Activated CD8-positive, alpha-beta memory T cell treated with anti-CD3 and anti-CD28 coated beads, Interleukin-2, amount 50 U/mL, for 48 hours (primary cell): ENCODE measurements at regions not wholly inside any gene's neighbourhood (a gene's known extent, or its start where the extent isn't known, plus 50 kb on each side); places are given as distances from the start of the nearest gene placed in this dataset.

Experiments
- DNase-seq: peaks from one replicate; pipeline ENCODE4 v3.0.0-alpha.2; 2020

DNA sequence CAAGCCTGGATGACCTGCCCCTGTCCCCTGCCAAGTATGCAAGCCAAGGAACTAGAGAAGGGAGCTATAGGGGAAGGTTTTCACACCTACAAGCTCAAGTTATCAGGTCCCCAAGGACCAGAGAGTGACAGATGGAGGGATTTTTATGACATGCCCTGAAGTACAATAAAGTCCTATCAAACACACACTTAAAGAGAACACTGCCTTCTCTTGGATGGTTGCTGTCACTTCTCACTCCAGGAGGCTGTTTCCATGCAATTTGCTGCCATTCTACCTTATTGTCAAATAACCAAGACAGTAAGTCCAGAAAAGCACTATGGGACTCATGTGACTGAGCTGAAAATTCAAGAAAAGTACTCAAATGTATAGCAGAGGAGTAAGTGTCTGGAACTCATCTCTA is 76.6 kb upstream of the DDX18 start:
- DNase-seq: no peak

DNA sequence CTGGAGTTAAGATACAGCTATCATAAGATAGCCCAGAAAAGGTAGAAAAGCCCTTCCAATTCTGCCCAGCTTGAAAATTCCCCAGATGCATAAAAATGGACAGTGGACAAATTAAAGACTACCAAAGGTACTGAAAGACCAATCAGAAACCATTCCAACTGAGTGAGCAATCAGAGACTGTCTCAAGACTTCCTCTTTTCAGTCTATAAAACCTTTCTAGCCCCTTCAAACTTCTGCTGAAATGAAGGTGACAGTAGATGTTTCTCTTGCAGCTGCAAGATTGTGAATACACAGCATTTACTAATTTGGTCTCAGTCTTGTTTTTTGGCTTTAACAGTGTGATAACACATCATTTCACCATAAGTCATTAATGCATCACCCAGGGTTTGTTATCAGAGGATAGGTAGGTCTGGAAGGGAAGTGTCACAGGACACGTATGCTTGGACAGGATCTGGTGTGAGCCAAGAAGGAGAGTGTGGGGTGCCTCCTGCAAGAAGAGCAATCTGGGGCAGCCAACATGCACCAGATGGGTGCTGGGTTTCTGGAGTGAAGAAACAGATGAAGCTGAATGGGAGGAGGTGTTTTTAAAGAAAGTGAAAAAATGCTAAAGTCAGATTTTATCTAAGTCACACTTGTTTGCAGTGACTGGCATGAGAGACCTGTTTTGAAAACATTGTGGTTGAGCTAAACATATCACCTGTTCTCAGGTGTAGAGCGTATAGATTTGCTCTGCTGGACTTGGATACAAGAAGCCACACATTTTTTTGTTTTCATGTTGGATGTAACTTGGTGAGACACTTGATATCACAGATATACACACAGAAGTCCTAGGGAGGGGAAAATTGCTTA is 75.3 kb upstream of the DDX18 start:
- DNase-seq: no peak

DNA sequence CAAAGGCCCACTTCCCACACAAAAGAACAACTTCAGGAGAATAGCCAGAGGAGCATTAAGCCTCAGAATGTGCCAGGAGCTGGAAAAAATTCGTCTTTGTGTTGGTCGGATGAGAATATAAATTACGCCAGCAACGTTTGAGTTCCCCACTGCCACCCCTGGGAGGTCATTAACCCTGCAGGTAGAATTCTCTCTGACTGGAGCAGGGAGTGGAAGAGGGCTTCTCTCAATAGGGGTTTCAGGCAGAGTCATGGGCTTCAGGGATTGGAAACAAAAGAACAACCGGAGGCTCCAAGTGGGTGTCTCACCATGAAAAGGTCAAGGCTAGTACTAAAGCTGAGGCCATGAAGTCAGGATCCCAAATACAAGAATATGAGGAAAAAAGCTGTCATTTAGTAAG is 69.0 kb upstream of the DDX18 start:
- no peak for DNase-seq

DNA sequence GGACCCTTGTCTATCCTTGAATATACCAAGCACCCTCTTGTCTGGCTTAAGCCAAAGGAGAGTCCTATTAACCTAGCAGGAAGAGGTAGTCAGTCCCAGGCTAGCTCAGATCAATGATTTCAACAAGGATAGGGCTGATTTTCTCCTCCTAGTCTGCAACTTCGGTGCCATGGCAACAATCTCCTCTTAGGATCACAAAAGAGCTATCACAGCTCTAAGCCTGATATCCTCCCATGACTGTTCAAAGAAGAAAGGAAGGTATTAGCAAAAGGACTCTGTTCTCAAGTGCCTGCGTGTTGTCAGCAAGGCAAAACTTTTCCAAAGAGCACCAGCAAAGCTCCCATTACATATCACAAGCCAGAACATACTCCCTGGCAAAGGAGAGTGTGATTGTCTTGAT is 58.7 kb upstream of the DDX18 start:
- DNase-seq: no peak

DNA sequence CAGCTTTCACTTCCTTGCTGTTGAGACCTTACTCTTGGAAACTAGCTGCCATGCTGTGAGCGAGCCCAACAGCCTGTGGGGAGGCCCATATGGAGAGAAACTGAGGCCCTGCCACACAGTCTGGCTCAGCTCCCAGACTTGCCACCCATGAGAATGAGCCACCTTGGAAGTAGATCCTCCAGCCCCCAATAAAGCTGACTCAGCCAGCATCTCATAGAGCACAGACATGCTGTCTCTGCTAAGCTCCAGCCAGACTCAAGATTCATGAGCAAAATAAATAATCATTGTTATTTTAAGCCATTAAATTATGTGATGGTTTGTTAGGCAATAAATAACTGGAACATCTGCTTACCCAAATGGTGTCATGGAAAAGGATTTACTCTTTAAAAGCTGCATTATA is 53.6 kb upstream of the DDX18 start:
- no peak for DNase-seq

DNA sequence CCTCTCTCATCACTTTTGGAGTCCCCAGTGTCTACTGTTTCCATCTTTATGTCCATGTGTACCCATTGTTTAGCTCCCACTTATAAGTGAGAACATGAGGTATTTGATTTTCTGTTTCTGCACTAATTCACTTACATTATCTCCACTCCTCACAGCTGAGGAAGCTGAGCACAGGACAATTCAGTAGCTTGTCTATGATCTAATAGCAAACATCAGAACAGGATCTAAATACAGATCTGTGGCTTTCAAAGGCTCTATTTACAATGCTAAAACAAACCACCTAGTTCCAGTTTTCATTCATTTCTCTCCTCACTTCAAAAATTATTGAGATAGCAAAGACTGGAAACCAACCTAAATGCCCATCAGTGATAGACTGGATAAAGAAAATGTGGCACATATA is 52.0 kb upstream of the DDX18 start:
- no peak for DNase-seq

DNA sequence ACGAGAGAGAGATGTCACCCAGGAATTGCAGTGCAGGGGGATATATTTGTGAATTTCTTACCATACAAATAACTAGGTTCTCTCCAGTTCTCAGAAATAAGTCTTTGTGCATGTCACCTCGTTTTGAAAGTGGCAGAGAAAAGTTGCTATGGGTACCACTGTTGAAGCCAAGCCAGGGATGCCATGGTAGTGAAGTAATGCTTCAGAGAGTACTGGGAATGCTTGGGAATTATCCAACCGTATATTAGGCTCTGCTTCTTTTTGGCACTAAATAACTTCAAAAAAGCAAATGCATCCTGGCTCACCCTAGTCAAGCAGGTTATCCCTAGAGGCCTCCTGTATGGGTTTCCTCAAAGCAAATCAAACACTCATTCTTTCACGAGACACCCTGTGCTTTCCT is 50.7 kb upstream of the DDX18 start:
- DNase-seq: no peak
